HG03342 (cell line): ENCODE measurements at regions not wholly inside any gene's neighbourhood (a gene's known extent, or its start where the extent isn't known, plus 50 kb on each side); places are given as distances from the start of the nearest gene placed in this dataset.
"Not testable (repeated sequence)": the region's sequence is repeated elsewhere in the genome, so short reads cannot be mapped to it uniquely, and the experiment has no call there.

Source experiments
- ATAC-seq: cut with Tn5 transposase; IDR thresholded peaks from one replicate; pipeline ENCODE4 v1.9.1; 2021; ENCODE audit warnings: mild to moderate bottlenecking, moderate library complexity; ENCODE audit not compliant: unreplicated experiment

DNA sequence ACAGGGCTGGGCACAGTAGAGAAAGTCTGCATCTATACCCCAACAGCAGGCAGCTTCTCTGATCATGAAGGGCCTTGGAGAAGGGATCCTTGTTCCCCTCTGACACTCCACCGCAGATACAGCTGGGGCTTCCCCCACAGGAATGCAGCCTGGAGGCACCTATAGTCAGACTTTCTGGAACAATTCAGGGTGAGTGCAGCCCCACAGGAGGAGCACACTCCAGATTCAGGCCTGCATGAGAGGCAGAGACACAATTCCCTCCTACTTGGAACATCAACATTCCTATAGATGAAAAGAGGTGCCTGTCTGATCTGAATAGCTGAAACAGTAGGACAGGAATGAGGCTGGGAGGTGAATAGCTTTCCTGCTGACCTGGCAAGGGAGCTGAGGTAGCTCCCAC is 1298.0 kb upstream of the CNTN5 start:
- ATAC-seq, result no peak

DNA sequence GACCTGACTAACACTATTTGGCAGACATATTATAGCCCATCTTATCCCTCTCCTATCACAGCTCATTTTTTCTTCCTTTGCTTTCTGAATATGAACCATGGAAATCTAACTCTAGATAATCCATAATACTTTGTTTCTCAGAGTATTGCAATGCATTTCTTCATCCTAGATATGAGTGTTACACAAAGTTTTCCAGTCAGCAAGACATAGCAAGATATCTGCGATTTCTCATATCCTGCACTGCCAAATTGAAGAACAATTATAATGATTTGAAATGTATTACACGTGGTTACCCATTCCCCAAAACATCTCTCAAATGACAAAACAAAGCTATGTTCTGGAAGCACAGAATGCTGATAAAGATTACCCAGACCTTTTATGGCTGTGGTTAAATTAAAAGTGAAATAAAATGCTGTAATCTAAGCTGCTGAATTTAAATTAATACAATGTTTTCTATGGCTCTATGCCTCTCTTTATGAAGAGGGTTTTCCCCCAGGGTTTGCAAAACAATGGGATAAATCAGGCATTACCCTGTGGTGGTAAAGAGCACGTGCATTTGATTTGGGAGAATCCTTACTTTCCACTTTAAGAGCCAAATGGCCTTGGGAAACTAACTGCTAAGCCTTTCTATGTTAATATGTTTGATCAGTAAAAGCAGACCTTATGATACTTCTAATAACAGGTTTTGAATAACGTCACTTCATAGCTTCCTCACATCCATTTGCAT is 1291.0 kb upstream of the CNTN5 start:
- ATAC-seq, result no peak

DNA sequence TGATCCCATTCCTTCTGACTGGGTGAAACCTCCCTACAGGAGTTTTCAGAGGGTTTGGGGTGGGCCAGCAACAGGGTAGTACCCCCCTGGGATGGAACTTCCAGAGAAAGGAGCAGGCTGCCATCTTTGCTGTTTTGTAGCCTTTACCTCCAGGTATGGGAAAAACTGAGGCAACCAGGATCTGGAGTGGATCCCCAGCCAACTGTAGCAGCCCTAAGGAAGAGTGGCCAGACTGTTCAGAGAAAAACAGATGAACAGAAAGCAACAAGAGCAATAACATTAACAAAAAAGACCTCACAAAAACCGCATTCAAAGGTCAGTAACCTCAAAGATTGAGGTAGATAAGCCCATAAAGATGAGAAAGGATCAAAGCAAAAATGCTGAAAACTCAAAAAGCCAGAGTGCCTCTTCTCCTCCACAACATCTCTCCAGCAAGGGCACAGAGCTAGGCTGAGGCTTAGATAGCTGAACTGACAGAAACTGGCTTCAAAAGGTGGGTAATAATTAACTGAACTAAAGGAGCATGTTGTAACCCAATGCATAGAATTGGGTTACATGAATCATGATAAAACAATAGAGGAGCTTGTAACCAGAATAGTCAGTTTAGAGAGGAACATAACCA is 1288.6 kb upstream of the CNTN5 start:
- no peak for ATAC-seq

DNA sequence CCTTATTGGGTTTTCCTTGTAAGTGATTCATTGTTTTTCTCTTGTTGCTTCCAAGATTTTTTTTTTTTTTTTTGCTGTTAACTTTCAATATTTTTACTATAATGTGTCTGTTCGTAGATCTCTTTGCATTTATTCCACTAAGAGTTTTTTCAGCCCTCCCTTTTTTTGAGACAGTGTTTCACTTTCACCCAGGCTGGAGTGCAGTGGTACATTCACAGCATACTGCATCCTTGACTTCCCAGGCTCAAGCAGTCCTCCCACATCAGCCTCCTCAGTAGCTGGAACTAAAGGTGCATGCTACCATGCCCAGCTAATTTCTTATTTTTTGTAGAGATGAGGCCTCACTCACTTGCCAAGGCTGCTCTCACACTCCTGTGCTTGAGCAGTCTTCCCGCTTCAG is 1282.0 kb upstream of the CNTN5 start:
- ATAC-seq, result no peak

DNA sequence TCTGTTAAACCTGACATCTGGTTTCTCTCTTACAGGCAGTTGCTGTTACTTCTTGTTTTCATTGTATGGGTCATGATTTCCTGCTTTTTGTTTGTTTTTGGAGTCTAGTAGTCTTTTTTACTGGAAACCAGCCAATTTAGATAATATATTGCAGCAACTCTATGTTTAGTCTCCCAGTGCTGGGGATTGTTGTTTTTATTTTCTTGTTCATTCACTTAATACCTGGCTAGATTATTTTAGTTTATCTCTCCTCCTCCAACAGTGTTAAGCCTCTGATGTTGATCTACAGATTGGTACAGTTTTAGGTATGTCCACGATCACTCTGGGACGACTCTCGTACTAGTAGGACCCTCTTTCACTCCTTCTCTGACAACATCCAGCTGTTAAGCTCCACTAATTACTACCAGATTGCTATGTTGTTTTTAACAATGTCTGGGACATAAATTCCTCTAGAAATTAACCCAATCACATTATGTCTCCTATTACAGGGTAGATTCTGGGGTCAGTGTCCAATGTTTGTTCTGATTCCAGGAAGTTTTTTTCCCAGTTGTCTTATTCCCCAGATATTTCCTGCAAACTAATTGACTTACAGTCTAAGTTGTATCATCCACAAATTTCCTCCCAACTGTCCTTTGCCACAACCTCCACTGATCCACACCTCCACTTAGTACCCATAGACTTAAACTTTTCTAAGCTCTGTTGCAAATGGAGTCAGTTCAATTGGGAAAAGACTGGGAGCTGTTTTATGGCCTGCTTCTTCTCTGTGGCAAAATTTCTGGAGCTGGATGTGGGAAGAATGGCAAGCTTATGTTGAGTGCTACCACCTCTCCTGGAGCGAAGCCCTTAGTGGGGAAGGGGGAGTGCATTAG is 1280.6 kb upstream of the CNTN5 start:
- ATAC-seq, result no peak

DNA sequence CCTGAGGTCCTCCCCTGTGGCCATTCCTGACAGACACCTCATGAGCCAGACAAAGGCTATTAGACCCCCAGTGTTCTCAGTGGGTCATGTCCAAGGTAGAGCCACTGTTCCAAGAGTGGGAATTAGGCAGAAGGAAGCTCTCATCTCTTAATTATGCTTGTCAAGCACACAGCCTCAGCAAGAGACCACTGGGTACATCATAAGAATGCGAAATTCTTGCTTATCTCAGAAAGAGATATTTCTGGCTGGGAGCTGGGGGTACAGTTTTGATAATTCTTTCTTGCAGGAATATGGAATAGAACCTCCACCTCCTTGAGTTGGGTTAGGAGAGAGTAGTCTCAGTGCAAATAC is 1280.0 kb upstream of the CNTN5 start:
- ATAC-seq, result no peak

DNA sequence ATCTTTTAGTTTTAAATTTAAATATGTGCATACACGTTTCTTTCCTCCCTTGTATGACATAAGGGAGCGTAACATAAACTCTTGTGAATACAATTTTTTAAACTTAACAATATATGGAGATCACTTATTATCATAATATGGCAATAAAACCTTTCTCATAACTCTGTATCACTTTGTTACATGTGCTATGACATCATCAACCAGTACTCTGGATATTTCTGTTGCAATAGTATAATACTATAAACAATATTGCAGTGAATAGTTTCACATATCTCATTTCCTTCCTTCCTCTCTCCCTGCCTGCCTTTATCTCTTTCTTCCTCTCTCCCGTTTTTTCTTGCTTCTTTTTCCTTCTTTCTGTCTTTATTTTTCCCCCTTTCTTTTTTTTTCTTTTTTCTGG is 1278.0 kb upstream of the CNTN5 start:
- no peak for ATAC-seq

DNA sequence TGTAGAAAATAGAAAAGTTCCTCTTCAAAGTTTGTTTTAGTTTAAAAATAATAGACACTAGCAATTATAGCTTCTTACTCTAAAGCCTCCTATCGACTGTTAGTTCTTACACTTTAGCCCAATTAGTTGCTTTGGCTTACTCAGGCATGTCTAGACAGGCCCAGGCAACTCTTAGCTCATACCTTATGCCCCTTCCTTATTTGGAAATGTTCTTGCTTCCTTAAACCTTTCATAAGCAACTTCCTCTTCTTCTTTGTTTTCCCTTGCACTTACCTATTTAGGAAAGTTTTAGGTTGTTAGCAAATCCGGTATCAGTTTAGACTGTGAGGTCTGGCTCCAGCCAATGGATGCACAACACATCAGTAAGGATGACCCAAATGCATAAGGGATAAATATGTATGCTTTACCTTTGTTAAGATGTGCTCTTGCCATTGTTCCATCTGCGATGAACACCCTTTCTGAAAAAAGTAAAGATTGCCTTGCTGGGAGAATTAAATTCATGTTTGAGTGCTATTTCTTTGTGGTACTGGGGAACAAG is 1277.5 kb upstream of the CNTN5 start:
- no peak for ATAC-seq

DNA sequence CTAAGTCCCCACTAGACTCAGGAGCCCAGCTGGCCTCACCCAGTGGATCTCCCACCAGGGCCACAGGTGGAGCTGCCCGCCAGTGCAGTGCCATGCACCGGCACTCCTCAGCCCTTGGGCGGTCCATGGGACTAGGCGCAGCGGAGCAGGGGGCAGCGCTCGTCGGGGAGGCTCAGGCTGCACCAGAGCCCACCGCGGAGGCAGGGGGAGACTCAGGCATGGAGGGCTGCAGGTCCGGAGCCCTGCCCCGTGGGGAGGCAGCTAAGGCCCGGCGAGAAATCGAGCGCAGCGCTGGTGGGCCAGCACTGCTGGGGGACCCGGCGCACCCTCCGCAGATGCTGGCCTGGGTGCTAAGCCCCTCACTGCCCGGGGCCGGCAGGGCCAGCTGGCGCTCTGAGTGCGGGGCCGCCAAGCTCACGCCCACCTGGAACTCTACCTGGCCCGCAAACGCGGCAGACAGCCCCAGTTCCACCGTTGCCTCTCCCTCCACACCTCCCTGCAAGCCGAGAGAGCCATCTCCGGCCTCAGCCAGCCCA is 1275.2 kb upstream of the CNTN5 start:
- ATAC-seq, result no peak

DNA sequence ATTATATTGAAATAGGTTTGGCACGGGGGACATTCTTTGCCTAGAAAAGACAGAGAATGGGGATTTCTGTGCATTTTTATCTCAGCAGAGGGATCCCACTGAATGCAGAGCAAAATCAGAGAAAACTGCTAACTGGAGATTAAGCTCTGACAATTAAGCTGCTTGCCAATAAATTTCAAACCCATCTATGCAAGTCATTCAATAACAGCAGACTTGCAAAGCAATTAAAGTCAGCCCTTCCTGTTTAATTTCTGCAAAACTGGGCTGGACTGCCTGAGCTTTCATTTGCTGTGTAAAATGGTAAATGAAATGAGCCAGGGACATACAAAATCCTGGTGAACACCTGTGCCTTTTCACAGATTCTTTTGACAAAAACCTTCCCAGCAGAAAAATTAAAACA is 1273.9 kb upstream of the CNTN5 start:
- no peak for ATAC-seq

DNA sequence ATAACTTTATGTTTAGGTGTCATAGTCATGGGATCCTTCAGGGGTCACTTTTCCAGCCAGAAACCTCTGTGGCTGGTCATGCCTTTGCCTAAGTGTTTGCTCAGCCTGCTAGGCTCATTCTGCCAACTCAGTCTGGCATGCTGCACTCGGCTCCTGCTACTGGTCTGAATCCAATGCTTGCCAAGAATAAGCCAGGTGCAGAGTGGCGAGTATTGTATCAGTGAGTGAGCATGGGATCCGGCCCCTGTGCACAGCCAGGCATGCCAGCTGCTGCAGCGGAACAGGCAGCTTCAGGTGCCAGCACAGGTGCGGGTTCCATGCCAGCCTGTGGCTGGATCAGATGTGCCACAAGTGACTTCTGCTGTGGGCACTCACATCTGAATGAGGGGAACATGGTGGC is 1269.3 kb upstream of the CNTN5 start:
- ATAC-seq, result no peak

DNA sequence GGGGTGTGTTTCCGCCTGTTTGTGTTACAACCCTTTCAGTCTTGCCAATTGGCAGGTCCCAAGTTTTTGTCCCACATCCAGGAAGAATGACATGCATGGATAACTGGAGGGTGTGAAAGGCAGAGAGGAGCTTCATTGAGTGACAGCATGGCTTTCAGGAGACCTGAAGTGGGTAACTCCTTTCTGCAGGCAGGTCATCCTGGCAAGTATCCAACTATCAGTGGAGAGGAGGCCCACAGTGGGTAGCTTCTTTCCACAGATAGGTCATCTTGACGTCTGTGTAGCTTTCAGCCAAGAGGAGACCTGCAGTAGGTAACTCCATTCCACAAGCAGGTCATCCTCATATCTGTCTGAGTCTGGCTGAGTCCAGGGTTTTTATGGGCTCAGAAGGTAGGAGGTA is 1268.8 kb upstream of the CNTN5 start:
- no peak for ATAC-seq

DNA sequence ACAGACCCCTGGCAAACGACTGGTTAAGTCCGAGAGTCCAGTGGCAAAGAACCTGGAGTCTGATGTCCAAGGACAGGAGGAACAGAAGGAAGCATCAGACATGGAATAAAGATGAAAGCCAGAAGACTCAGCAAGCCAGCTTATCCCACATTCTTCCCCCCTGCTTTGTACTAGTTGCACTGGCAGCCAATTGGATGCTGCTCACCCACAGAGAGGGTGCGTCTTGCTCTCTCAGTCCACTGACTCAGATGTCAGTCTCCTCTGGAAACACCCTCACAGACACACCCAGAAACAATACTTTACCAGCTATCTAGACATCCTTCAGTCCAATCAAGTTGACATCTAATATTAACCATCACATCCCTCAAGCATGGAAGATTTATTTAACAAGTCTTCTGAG is 1265.8 kb upstream of the CNTN5 start:
- ATAC-seq, result no peak

DNA sequence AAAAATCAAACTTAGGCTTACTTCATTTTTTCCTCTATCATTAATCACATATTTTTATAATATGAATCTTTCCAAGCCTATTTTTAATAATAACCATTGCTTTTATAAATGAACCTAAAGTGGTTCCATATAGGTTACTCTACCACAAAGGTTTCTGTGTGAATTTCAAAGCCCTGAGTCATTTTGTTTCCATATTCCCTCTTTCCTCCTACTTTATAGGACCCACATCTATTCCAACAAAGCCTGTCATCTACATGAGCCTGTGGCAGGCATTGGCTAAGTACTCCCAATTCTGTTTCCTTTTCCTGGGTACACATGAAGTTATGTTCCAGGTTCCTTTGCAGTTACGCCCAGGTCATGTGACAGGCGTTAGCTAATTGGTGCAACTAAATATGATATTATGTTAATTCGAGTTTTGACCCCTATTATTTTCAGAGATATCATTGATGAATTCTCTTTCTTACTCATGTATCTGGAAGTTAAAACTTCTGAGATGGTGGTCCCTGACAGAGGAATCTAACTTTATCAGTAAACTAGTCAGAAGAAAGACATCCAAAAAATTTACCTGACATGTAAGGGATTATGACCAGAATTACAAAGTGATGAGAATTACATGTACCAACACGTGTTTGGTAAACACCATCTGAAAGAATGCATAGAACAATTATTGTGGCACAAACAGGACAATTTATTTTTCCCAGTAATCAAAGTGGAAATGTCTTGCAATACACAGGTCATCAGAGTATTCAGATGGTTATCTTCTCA is 1264.0 kb upstream of the CNTN5 start:
- no peak for ATAC-seq

DNA sequence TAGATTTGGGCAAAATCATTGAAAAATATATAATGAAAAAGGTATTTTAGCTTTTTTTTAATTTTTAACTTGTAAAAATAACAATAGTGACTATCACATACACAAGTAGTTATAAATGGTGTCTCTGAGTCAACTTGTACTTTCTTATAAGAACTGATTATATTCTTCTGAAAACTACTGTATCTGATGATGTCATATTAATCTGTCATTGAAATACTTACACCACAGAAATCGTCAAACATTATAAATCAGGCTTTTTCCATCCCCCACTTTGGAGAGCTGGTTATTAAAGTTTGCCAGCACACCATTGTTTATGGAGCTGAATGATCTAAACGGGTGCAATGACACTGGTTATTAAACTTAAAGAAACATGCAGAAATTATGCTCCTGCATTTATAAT is 1259.6 kb upstream of the CNTN5 start:
- ATAC-seq, result no peak

DNA sequence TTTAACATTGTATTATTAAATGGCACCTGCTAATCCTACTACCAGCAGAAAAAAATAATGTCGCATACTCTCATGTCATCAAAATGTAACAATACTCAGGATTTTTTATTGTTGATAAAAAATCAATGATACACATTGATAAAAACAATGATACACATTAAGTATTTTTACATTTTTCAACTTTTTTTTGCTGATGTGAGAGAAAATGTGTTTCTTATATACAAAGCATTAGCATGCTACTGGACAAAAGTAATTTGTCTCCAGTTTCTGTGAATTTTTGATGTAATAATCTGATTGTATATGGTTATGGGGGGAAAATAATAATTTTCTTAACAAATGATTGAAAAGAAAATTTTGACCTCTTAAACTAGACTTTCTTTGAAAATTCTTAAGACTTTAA is 1256.6 kb upstream of the CNTN5 start:
- ATAC-seq, result no peak

DNA sequence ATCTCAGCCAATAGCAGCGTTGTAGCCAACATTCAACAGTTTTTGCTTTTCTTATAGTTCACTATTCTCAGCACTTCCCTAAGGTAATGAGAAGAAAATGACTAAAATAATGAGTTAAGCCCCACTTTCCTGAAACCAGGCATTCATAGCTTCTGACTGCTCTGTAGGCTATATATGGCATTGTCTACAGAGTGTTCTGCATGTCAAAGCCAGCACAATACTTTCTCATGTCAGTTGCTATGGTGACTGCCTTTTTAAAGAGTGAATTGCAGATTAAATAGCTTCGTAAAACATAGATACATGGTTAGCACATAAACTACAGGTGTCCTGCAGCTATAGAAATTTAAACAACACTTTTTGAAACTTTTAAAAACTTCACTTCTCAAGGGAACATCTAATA is 1256.1 kb upstream of the CNTN5 start:
- no peak for ATAC-seq

DNA sequence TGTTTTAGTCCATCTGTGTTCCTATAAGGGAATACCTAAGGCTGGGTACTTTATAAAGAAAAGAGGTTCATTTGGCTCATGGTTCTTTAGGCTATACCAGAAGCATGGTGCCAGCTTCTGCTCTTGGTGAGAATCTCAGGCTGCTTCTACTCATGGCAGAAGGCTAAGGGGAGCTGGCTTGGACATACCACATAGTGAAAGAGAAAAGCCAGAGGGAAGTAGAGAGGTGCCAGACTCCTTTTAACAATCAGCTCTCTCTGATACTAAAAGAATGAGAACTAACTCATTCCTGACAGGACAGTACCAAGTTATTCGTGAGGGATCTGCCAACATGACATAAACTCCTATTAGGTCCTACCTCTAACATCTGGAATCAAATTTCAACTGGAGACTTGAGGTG is 1250.2 kb upstream of the CNTN5 start:
- no peak for ATAC-seq

DNA sequence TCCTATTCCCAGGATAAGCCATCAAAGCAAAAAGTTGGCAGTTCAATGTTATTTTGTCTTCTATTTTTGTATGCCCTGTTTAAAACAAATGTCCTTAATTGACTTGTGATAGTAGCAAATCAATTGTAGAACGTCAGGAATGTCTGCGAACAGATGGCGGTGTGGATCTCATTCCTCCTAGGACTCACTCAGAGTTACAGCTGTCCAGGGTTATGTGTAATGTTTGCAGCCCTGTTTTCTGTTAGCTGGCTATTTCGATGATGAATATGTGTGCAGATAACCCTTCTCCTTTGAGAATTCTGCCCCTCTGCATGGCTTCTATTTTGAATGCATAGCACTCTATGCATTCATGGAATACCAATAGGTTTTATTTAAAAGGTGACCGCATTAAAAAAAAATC is 1248.0 kb upstream of the CNTN5 start:
- no peak for ATAC-seq

DNA sequence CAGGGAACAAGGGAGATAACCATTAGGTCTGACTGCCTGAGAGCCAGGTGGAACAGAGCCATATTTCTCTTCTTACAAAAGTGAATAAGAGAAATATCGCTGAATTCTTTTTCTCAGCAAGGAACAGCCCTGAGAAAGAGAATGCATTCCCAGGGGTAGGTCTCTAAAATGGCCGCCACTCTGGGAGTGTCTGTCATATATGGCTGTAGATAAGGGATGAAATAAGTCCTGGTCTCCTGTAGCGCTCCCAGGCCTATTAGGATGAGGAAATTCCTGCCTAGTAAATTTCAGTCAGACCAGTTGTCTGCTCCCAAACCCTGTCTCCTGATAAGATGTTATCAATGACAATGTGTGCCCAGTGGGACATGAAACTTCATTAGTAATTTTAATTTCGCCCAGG is 1236.4 kb upstream of the CNTN5 start:
- not testable (repeated sequence) for ATAC-seq

DNA sequence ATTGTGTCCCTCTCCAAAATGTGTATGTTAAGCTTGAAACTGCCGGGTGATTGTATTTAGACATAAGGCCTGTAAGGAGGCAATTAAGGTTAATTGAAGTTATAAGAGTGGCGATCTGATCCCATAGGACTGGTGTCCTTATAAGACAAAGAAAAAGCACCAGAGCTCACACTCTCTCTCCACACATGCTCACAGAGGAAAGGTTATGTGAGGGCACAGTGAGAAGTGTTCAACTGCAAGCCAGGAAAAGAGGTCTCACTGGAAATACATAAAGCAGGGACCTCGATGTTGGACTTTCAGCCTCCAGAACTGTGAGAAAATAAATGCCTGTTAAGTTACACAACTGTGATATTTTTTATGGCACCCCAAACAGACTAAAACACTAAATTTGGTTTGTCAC is 1233.8 kb upstream of the CNTN5 start:
- ATAC-seq, result no peak
